ENCODE measurements at regions not wholly inside any gene's neighbourhood (a gene's known extent, or its start where the extent isn't known, plus 50 kb on each side); places are given as distances from the start of the nearest gene placed in this dataset.

GRCh38 chr13:103726808-103727207 is 660.6 kb upstream of the SLC10A2 start:
- no peaks in the 10 kb centered on the region for H3K9me3 ChIP-seq
- intact Hi-C loops (cut with DNase I), result no loop called here

GRCh38 chr13:103716718-103717117 is 650.5 kb upstream of the SLC10A2 start:
- DNase-seq, result no peak
- intact Hi-C loops (cut with DNase I), result no loop called here
- no peak overlapping the region for H3K27ac ChIP-seq
- no peaks in the 10 kb centered on the region for H3K4me1 ChIP-seq
- no peaks in the 10 kb centered on the region for H3K27me3 ChIP-seq
- no peaks in the 10 kb centered on the region for H3K9me3 ChIP-seq
- no peak overlapping the region for H3K4me3 ChIP-seq (replicated peaks in 1 of 3)
- no peak for TF ChIP-seq CTCF (IDR thresholded peaks at IDR 0.05)
- TF ChIP-seq POLR2A (IDR thresholded peaks at IDR 0.05), result no peak
- 0 to 43% methylated on average over 1 of the region's 1 CpG for WGBS, 2 donors
- H3K36me3 ChIP-seq, result no peaks in the 10 kb centered on the region

More at GRCh38 chr13:103726808-103727207, 660.6 kb upstream of the SLC10A2 start:
- 78 to 79% methylated on average over 1 of the region's 1 CpG for WGBS, 2 donors
- no peak for DNase-seq
- no peaks in the 10 kb centered on the region for H3K4me1 ChIP-seq
- TF ChIP-seq POLR2A (IDR thresholded peaks at IDR 0.05) (no peak), CTCF (IDR thresholded peaks at IDR 0.05) (no peak)
- no peak overlapping the region for H3K4me3 ChIP-seq (replicated peaks in 1 of 3)
- H3K36me3 ChIP-seq, result no peaks in the 10 kb centered on the region
- H3K27me3 ChIP-seq, result no peaks in the 10 kb centered on the region
- H3K27ac ChIP-seq, result no peak overlapping the region

- Histone ChIP-seq H3K36me3 (no peaks in the 10 kb centered on the region), H3K4me3 (replicated peaks in 1 of 3) (no peak overlapping the region), H3K27ac (no peak overlapping the region), H3K27me3 (no peaks in the 10 kb centered on the region), H3K9me3 (no peaks in the 10 kb centered on the region), H3K4me1 (no peaks in the 10 kb centered on the region)
- intact Hi-C loops (cut with DNase I), result no loop called here
- TF ChIP-seq POLR2A (IDR thresholded peaks at IDR 0.05), result no peak
- TF ChIP-seq CTCF (IDR thresholded peaks at IDR 0.05), result no peak
- WGBS, 2 donors, result 92 to 94% methylated on average over 5 of the region's 5 CpGs
- no peak for DNase-seq
Measured at GRCh38 chr13:103715335-103715734, 649.1 kb upstream of the SLC10A2 start.

GRCh38 chr13:103703246-103703645 is 637.0 kb upstream of the SLC10A2 start:
- no peak for DNase-seq
- Histone ChIP-seq H3K9me3 (no peaks in the 10 kb centered on the region), H3K4me1 (no peaks in the 10 kb centered on the region), H3K27me3 (no peaks in the 10 kb centered on the region), H3K4me3 (replicated peaks in 1 of 3) (no peak overlapping the region), H3K36me3 (no peaks in the 10 kb centered on the region), H3K27ac (no peak overlapping the region)
- whole genome bisulfite sequencing, 2 donors, result 65 to 74% methylated on average over 1 of the region's 1 CpG
- intact Hi-C loops (cut with DNase I), result no loop called here
- TF ChIP-seq CTCF (IDR thresholded peaks at IDR 0.05) (no peak), POLR2A (IDR thresholded peaks at IDR 0.05) (no peak)

GRCh38 chr13:103698000-103698399 is 631.8 kb upstream of the SLC10A2 start:
- H3K27ac ChIP-seq, result no peak overlapping the region
- no peak overlapping the region for H3K4me3 ChIP-seq (replicated peaks in 1 of 3)
- no peak for DNase-seq
- no peaks in the 10 kb centered on the region for H3K9me3 ChIP-seq
- no peaks in the 10 kb centered on the region for H3K36me3 ChIP-seq
- intact Hi-C loops (cut with DNase I), result no loop called here
- 80 to 85% methylated on average over 5 of the region's 5 CpGs for WGBS, 2 donors
- H3K27me3 ChIP-seq, result no peaks in the 10 kb centered on the region
- TF ChIP-seq POLR2A (IDR thresholded peaks at IDR 0.05) (no peak), CTCF (IDR thresholded peaks at IDR 0.05) (no peak)
- H3K4me1 ChIP-seq, result no peaks in the 10 kb centered on the region

Data from thyroid gland (tissue), 4 donors.